DMS153 treated with DMSO at 0.1 percent for 48 hours (cell line): ENCODE measurements at regions not wholly inside any gene's neighbourhood (a gene's known extent, or its start where the extent isn't known, plus 50 kb on each side); places are given as distances from the start of the nearest gene placed in this dataset.

Source experiments
- DNase-seq: peaks from one replicate; lab custom pipeline; 2025; ENCODE audit not compliant: unreplicated experiment; lab: John Stamatoyannopoulos, UW

- DNase-seq: no peak
Measured at GRCh38 chr7:16172366-16172765, 249.0 kb downstream of the CRPPA start.

- no peak for DNase-seq
Measured at GRCh38 chr7:16171928-16172327, 249.4 kb downstream of the CRPPA start.

GRCh38 chr7:16170671-16171070 lies 250.7 kb downstream of the CRPPA start:
- DNase-seq: no peak

GRCh38 chr7:16169537-16169936 lies 251.8 kb downstream of the CRPPA start:
- no peak for DNase-seq

- DNase-seq: no peak
Measured at GRCh38 chr7:16167526-16167925, 253.8 kb downstream of the CRPPA start.

GRCh38 chr7:16144361-16144760 lies 277.0 kb downstream of the CRPPA start:
- no peak for DNase-seq

- DNase-seq: no peak
Measured at GRCh38 chr7:16137944-16138343, 283.4 kb downstream of the CRPPA start.

GRCh38 chr7:16136896-16137295 lies 284.4 kb downstream of the CRPPA start:
- no peak for DNase-seq

- DNase-seq: no peak
Measured at GRCh38 chr7:16135658-16136057, 285.7 kb downstream of the CRPPA start.

GRCh38 chr7:16130111-16131110 lies 290.9 kb downstream of the CRPPA start:
- DNase-seq: no peak

- no peak for DNase-seq
Measured at GRCh38 chr7:16129431-16130110, 291.8 kb downstream of the CRPPA start.

- DNase-seq: no peak
Measured at GRCh38 chr7:16123117-16123770, 298.1 kb downstream of the CRPPA start.

- DNase-seq: no peak
Measured at GRCh38 chr7:16121876-16122390, 299.4 kb downstream of the CRPPA start.

GRCh38 chr7:16115374-16115773 lies 306.0 kb downstream of the CRPPA start:
- no peak for DNase-seq

- no peak for DNase-seq
Measured at GRCh38 chr7:16114633-16115032, 306.7 kb downstream of the CRPPA start.

- DNase-seq: no peak
Measured at GRCh38 chr7:16114071-16114470, 307.3 kb downstream of the CRPPA start.

- no peak for DNase-seq
Measured at GRCh38 chr7:16113058-16113457, 308.3 kb downstream of the CRPPA start.

- no peak for DNase-seq
Measured at GRCh38 chr7:16106869-16107268, 314.5 kb downstream of the CRPPA start.

- DNase-seq: no peak
Measured at GRCh38 chr7:16106300-16106699, 315.0 kb downstream of the CRPPA start.

GRCh38 chr7:16099302-16099849 lies 322.0 kb downstream of the CRPPA start:
- DNase-seq: no peak

GRCh38 chr7:16098585-16099179 lies 322.7 kb downstream of the CRPPA start:
- DNase-seq: no peak
